HG03457 (cell line): ENCODE measurements at regions not wholly inside any gene's neighbourhood (a gene's known extent, or its start where the extent isn't known, plus 50 kb on each side); places are given as distances from the start of the nearest gene placed in this dataset.

ENCODE experiments used
- ATAC-seq: cut with Tn5 transposase; IDR thresholded peaks from one replicate; pipeline ENCODE4 v1.9.1; 2021; ENCODE audit warnings: moderate number of reproducible peaks; ENCODE audit not compliant: unreplicated experiment

GRCh38 chr4:20444599-20445337 is 193.1 kb downstream of the SLIT2 start:
- ATAC-seq: no peak

GRCh38 chr4:20445933-20446723 is 194.4 kb downstream of the SLIT2 start:
- ATAC-seq: no peak

GRCh38 chr4:20447103-20447502 is 195.4 kb downstream of the SLIT2 start:
- no peak for ATAC-seq

GRCh38 chr4:20451986-20452385 is 200.3 kb downstream of the SLIT2 start:
- ATAC-seq: no peak

- no peak for ATAC-seq
These were observed 202.8 kb downstream of the SLIT2 start for GRCh38 chr4:20454515-20454914.

GRCh38 chr4:20456407-20456806 is 204.7 kb downstream of the SLIT2 start:
- ATAC-seq: no peak

GRCh38 chr4:20462426-20463175 is 210.9 kb downstream of the SLIT2 start:
- no peak for ATAC-seq

- no peak for ATAC-seq
These were observed 211.4 kb downstream of the SLIT2 start for GRCh38 chr4:20463176-20463430.

- no peak for ATAC-seq
These were observed 212.7 kb downstream of the SLIT2 start for GRCh38 chr4:20464381-20464780.

GRCh38 chr4:20474119-20474518 is 222.4 kb downstream of the SLIT2 start:
- ATAC-seq: no peak

- no peak for ATAC-seq
These were observed 221.8 kb upstream of the PACRGL start for GRCh38 chr4:20478412-20478811.

- no peak for ATAC-seq
These were observed 219.9 kb upstream of the PACRGL start for GRCh38 chr4:20480165-20480947.

GRCh38 chr4:20483416-20483815 is 216.8 kb upstream of the PACRGL start:
- no peak for ATAC-seq

GRCh38 chr4:20486433-20486832 is 213.8 kb upstream of the PACRGL start:
- ATAC-seq: no peak

GRCh38 chr4:20487446-20487845 is 212.8 kb upstream of the PACRGL start:
- ATAC-seq: no peak

- ATAC-seq: no peak
These were observed 212.4 kb upstream of the PACRGL start for GRCh38 chr4:20487852-20488251.

- no peak for ATAC-seq
These were observed 209.5 kb upstream of the PACRGL start for GRCh38 chr4:20490734-20491133.

GRCh38 chr4:20493761-20494353 is 206.4 kb upstream of the PACRGL start:
- ATAC-seq: no peak

GRCh38 chr4:20496068-20496467 is 204.2 kb upstream of the PACRGL start:
- no peak for ATAC-seq

GRCh38 chr4:20504146-20504545 is 196.1 kb upstream of the PACRGL start:
- no peak for ATAC-seq

GRCh38 chr4:20505927-20506326 is 194.3 kb upstream of the PACRGL start:
- ATAC-seq: no peak
